GM12878 (cell line): ENCODE measurements at regions not wholly inside any gene's neighbourhood (a gene's known extent, or its start where the extent isn't known, plus 50 kb on each side); places are given as distances from the start of the nearest gene placed in this dataset.

Experiments used
- ATAC-seq: fragments of 200-7000 bp; cut with Tn5 transposase; 3 replicates; pipeline ENCODE4 v1.9.1; 2020; ENCODE audit warnings: mild to moderate bottlenecking, moderate library complexity
- BruUV-seq: library from RNA; stranded (reverse); fragments of 400-500 nt; replicated peaks from 2 replicates; lab custom pipeline; 2021; lab: Mats Ljungman, UMichigan
- CTCF ChIA-PET: fragments of 300-600 bp; sonication (Branson Sonifier 250); formaldehyde crosslinking; extraction: SDS; loops from one replicate; lab custom pipeline; 2021; ENCODE audit warnings: inconsistent platforms; lab: Yijun Ruan, JAX
- POLR2A ChIA-PET: fragments of 350-600 bp; formaldehyde crosslinking; extraction: SDS; loops from one replicate; lab custom pipeline; 2021; ENCODE audit warnings: inconsistent platforms; lab: Charles Lee
- RAD21 ChIA-PET: fragments of 300-600 bp; sonication (Branson Sonifier 250); formaldehyde crosslinking; loops from one replicate; lab custom pipeline; 2023; ENCODE audit warnings: antibody characterized with exemption; ENCODE audit not compliant: unreplicated experiment; lab: Charles Lee
- SMC1A ChIA-PET: fragments of 300-600 bp; sonication (Branson Sonifier 250); formaldehyde crosslinking; loops from one replicate; lab custom pipeline; 2023; ENCODE audit not compliant: unreplicated experiment, uncharacterized antibody; lab: Charles Lee
- DNase-seq: peaks from one replicate; pipeline ENCODE4 v3.0.0-alpha.2; 2011; ENCODE audit warnings: low read depth, low spot score
- FAIRE-seq: peaks from 3 replicates; lab custom pipeline; 2011; peaks lifted over from hg19 to GRCh38; lab: Jason Lieb, UNC
- H2AFZ ChIP-seq: 2 replicates; pipeline ENCODE4 v1.6.0; 2011; ENCODE audit warnings: low read depth, low read length, control low read depth; ENCODE audit not compliant: control insufficient read depth
- H3K27ac ChIP-seq: 2 replicates; pipeline ENCODE4 v1.5.1; 2011; ENCODE audit warnings: control low read depth; ENCODE audit not compliant: control insufficient read depth, insufficient read depth
- H3K27me3 ChIP-seq, 2 experiments: replicated peaks in 1 of 2; 2 replicates each; pipeline versions ENCODE4 v1.6.0 to v1.6.1; 2011; ENCODE audit warnings: low read length in 1 of 2; ENCODE audit not compliant: control insufficient read depth in 2 of 2, insufficient read depth in 2 of 2
- H3K36me3 ChIP-seq, 2 experiments: 2 replicates each; pipeline ENCODE4 v1.5.1; 2011; ENCODE audit warnings: low read length in 1 of 2; ENCODE audit not compliant: control insufficient read depth in 2 of 2, insufficient read depth in 2 of 2
- H3K4me1 ChIP-seq: 2 replicates; pipeline ENCODE4 v1.6.1; 2011; ENCODE audit warnings: mild to moderate bottlenecking, low read length, moderate library complexity, mixed read lengths; ENCODE audit not compliant: control insufficient read depth, insufficient read depth
- H3K4me2 ChIP-seq: 2 replicates; pipeline ENCODE4 v1.6.0; 2011; ENCODE audit warnings: control low read depth; ENCODE audit not compliant: control insufficient read depth, insufficient read depth
- H3K4me3 ChIP-seq: fragments of 200-600 bp; sonication (generic); 2 replicates; pipeline ENCODE4 v1.5.1; 2016
- H3K79me2 ChIP-seq: 2 replicates; pipeline ENCODE4 v1.6.0; 2011; ENCODE audit warnings: low read length; ENCODE audit not compliant: control insufficient read depth, insufficient read depth
- H3K9ac ChIP-seq: 2 replicates; pipeline ENCODE4 v1.8.0; 2011; ENCODE audit warnings: low read length, control low read depth, mixed read lengths; ENCODE audit not compliant: control insufficient read depth, insufficient read depth
- H3K9me3 ChIP-seq: replicated peaks from 3 replicates; pipeline ENCODE4 v1.5.1; 2011; ENCODE audit warnings: mild to moderate bottlenecking, low read length; ENCODE audit not compliant: control insufficient read depth, insufficient read depth
- H4K20me1 ChIP-seq: 2 replicates; pipeline ENCODE4 v1.6.0; 2011; ENCODE audit not compliant: control insufficient read depth, insufficient read depth
- CBFB ChIP-seq: IDR thresholded peaks from 2 replicates; pipeline ENCODE4 v1.6.1; 2016; ENCODE audit warnings: antibody characterized with exemption, low read depth
- CTCF ChIP-seq, 3 experiments: IDR thresholded peaks in 2 of 3; conservative IDR thresholded peaks in 1 of 3; 2 replicates each; pipeline ENCODE4 v1.5.1; 2011; ENCODE audit warnings: low read depth in 3 of 3, low read length in 3 of 3, mild to moderate bottlenecking in 3 of 3, control low read depth in 2 of 3, moderate library complexity in 2 of 3, inconsistent platforms in 1 of 3, mixed read lengths in 1 of 3; ENCODE audit not compliant: control insufficient read depth in 2 of 3, insufficient read depth in 1 of 3; ENCODE audit errors: extremely low read depth in 1 of 3
- CUX1 ChIP-seq: IDR thresholded peaks from 2 replicates; pipeline ENCODE4 v1.6.1; 2012; ENCODE audit warnings: improper control_type of control experiment, low read depth, low read length; ENCODE audit not compliant: insufficient replicate concordance
- IRF4 ChIP-seq: IDR thresholded peaks from 2 replicates; pipeline ENCODE4 v1.6.1; 2011; ENCODE audit warnings: low read depth, low read length
- JUND ChIP-seq: IDR thresholded peaks from 2 replicates; pipeline ENCODE4 v1.6.1; 2012; ENCODE audit warnings: low read depth, mild to moderate bottlenecking, low read length, improper control_type of control experiment, moderate library complexity
- MEF2A ChIP-seq: IDR thresholded peaks from 2 replicates; pipeline ENCODE4 v1.6.1; 2011; ENCODE audit warnings: low read depth, mild to moderate bottlenecking, low read length, moderate library complexity; ENCODE audit not compliant: insufficient read depth
- PKNOX1 ChIP-seq: fragments of 450-650 bp; IDR thresholded peaks from 2 replicates; pipeline ENCODE4 v1.6.1; 2016; ENCODE audit warnings: mild to moderate bottlenecking
- RBBP5 ChIP-seq: fragments of 200-600 bp; sonication (generic); conservative IDR thresholded peaks from 2 replicates; pipeline ENCODE4 v1.6.1; 2016
- RCOR1 ChIP-seq: conservative IDR thresholded peaks from 2 replicates; pipeline ENCODE4 v1.6.1; 2012; ENCODE audit warnings: low read depth, low read length, improper control_type of control experiment
- SMAD5 ChIP-seq: IDR thresholded peaks from 2 replicates; pipeline ENCODE4 v1.6.1; 2016; ENCODE audit warnings: antibody characterized with exemption, low read depth
- TCF7 ChIP-seq: IDR thresholded peaks from 2 replicates; pipeline ENCODE4 v1.6.1; 2014; ENCODE audit warnings: antibody characterized with exemption, borderline replicate concordance
- WGBS: methylation state at CpG from one replicate; pipeline ENCODE4 v1.1.6; 2016; ENCODE audit warnings: low lambda C conversion rate; ENCODE audit not compliant: insufficient replicate concordance, insufficient coverage; ENCODE audit errors: missing lambda C conversion rate; 5-methylcytosine and 5-hydroxymethylcytosine counted together
- in situ Hi-C: fragments of 300-500 bp; cut with MboI; formaldehyde crosslinking; loops from 9 replicates; pipeline ENCODE4 v1.14.3; 2018; ENCODE audit warnings: mixed read lengths
- intact Hi-C: fragments of 100-400 bp; cut with micrococcal nuclease; formaldehyde crosslinking; loops from one replicate; pipeline ENCODE4 v1.14.2; 2022; ENCODE audit not compliant: unreplicated experiment

- intact Hi-C loops = no loop called here
- no peak overlapping the region for H3K4me2 ChIP-seq
- no peak for TF ChIP-seq CTCF (IDR thresholded peaks at IDR 0.05 in 2 of 3, conservative IDR thresholded peaks at IDR 0.05 in 1 of 3; ENCODE audit: control insufficient read depth in 2 of 3, extremely low read depth in 1 of 3, insufficient read depth in 1 of 3, low read depth in 3 of 3, low read length in 3 of 3)
- no peak for TF ChIP-seq JUND
- TF ChIP-seq CBFB = no peak
- no peak for TF ChIP-seq PKNOX1
- no peak for TF ChIP-seq CUX1
- no peak for TF ChIP-seq SMAD5
- no peak for TF ChIP-seq RCOR1
- no peak for TF ChIP-seq IRF4
- no peak for TF ChIP-seq MEF2A
- TF ChIP-seq RBBP5 = no peak
- TF ChIP-seq TCF7 = no peak
- ChIA-PET RAD21 (no interaction called here), SMC1A (interaction anchor here (0.5 to 0.6 kb wide), 2 partner anchors 126 to 1130 kb away, joined by 3 read pairs; no protein-coding TSS in a partner anchor), CTCF (interaction anchor here (1.0 kb wide), 1 partner anchor 520 kb away, joined by 3 read pairs; no protein-coding TSS in a partner anchor), POLR2A (no interaction called here)
- in situ Hi-C loops = no loop called here
- ATAC-seq (no peak), FAIRE-seq (no peak), DNase-seq (no peak)
- H2AFZ ChIP-seq = no peak overlapping the region
- no peaks in the 10 kb centered on the region for H4K20me1 ChIP-seq
- H3K36me3 ChIP-seq = no peaks in the 10 kb centered on the region
- no peaks in the 10 kb centered on the region for H3K9me3 ChIP-seq
- H3K27ac ChIP-seq = no peak overlapping the region
- BruUV-seq = no TSS peak
- peaks cover 0 to 4% of the 10 kb centered on the region in 2 experiments; a peak in 3 of 4 replicates for H3K27me3 ChIP-seq
- H3K9ac ChIP-seq = no peak overlapping the region
- H3K4me3 ChIP-seq = no peak overlapping the region
- H3K4me1 ChIP-seq = no peaks in the 10 kb centered on the region
- WGBS = 60% methylated on average over 8 of the region's 8 CpGs
- H3K79me2 ChIP-seq = no peaks in the 10 kb centered on the region
Measured at GRCh38 chr17:73950593-73950914, 252.9 kb upstream of the RPL38 start.
